Activated T-helper 17 cell treated with anti-CD3 and anti-CD28 coated beads, Interleukin-2, amount 50 U/mL, for 72 hours (primary cell): ENCODE measurements at regions not wholly inside any gene's neighbourhood (a gene's known extent, or its start where the extent isn't known, plus 50 kb on each side); places are given as distances from the start of the nearest gene placed in this dataset.

Experiments used
- ATAC-seq: fragments of 150-1000 bp; cut with Tn5 transposase; replicated peaks from 2 replicates; pipeline ENCODE4 v1.10.0; 2021; ENCODE audit warnings: mild to moderate bottlenecking, moderate library complexity
- H3K27ac Mint-ChIP-seq: one replicate; pipeline ENCODE4 v1.8.0; 2022; ENCODE audit warnings: mixed read lengths
- H3K27me3 Mint-ChIP-seq: one replicate; pipeline ENCODE4 v1.8.0; 2022; ENCODE audit warnings: mixed read lengths
- H3K36me3 Mint-ChIP-seq: one replicate; pipeline ENCODE4 v1.8.0; 2022; ENCODE audit warnings: low read depth, mild to moderate bottlenecking, mixed read lengths
- H3K4me1 Mint-ChIP-seq: one replicate; pipeline ENCODE4 v1.8.0; 2022; ENCODE audit warnings: mixed read lengths
- H3K4me3 Mint-ChIP-seq: one replicate; pipeline ENCODE4 v1.8.0; 2022; ENCODE audit warnings: mild to moderate bottlenecking, mixed read lengths
- H3K9me3 Mint-ChIP-seq: one replicate; pipeline ENCODE4 v1.8.0; 2022; ENCODE audit warnings: mixed read lengths

DNA sequence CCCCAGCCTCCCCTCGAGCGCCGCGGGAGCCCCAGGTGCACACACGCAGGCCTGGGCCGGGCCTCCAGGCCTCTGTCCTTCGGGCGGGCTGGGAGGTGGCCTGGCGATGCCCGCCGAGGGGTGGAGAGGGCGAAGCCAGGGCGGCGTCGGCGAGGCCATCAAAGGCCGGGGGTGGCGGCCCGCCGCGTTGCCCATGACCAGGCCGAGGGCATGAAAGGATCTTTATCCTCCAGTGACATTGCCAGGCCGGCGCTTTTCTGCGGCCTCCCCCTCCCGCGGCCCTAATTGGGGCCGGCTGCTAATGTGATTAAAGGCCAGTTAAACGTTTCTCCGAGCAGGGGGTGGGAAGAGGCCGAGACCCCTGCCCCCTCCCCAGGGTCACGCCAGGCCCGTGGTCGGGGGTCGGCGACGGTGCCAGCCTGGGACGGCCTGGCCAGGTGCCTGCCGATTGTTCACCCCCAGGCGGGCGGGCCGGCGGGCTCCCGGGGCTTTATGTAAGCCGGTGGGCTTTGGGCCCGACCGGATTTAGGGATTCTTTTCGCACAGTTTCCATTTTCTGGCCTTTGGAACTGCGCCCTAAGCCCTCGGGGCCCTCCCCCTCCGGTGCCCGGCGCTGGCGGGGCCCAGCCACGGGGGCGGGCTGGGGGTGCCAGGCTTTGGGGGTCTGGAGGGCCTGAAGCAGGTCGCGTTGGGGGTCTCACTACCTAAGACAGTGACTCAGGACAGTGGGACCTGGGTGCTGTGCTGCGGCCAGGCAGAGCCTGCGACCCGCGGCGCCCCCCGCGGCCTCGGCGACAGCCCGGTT, 103.2 kb upstream of the DIO3 start:
- no peak overlapping the region for H3K27ac Mint-ChIP-seq
- no peak overlapping the region for H3K4me3 Mint-ChIP-seq
- no peaks in the 10 kb centered on the region for H3K36me3 Mint-ChIP-seq
- H3K4me1 Mint-ChIP-seq = no peaks in the 10 kb centered on the region
- H3K9me3 Mint-ChIP-seq = no peaks in the 10 kb centered on the region
- peaks cover 56% of the 10 kb centered on the region for H3K27me3 Mint-ChIP-seq
- ATAC-seq = no peak

DNA sequence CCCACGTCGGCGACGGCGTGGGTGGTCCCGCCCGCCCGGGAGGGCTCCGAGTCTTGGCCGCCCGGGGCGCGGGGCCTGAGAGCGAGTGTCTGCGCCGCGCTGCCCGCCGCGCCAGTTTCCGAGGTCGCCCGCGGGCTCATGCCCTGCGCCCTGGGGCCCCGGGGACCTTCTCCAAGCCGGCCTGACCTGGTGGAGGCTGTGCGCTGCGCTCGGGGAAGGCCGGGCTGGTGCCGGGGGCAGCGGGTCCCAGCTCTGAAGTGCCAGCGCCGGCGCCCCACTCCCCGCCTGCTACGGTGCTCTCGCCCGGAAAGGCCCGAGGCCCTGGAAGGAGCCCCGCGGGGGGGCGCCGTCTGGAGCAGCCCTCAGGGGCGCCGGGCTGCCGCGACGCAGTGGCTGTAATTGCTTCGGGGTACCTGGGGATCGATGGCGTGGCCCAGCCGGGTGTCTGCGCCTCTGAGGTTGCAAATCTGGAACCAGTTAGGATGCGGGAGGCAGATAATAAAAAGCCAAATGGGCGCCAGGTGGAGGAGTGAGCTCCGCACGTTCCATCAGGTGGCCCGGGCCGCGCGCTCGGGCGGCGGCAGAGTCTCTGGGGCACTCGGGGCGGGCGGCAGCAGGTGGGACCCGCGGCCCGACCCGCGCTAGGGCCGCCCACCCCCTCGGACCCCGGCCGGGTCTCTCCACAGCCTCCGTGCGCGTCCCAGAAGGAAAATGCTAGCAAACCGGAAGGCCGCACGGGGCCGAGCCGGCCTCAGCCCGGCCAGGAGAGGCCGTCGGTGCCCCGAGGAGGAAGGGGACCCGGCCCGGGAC, 102.3 kb upstream of the DIO3 start:
- Mint-ChIP-seq H3K36me3 (no peaks in the 10 kb centered on the region), H3K27ac (no peak overlapping the region), H3K9me3 (no peaks in the 10 kb centered on the region), H3K27me3 (peaks cover 48% of the 10 kb centered on the region), H3K4me3 (no peak overlapping the region), H3K4me1 (no peaks in the 10 kb centered on the region)
- no peak for ATAC-seq

DNA sequence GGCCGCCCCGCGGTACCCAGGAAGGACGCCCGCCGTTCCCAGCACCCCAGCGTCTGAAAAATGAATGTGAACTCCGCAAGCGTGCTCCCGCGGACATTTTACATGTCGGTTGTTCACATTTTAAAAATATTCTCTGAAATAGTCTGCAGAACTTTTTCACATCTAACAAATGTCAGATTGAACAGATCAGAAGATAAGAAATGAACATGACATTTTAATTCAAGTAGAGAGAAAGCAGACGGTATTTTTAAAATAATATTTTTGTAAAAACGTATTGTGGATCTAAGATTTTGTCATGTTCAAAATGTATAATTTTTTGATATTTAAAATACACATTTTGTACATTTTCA, 101.8 kb upstream of the DIO3 start:
- peaks cover 42% of the 10 kb centered on the region for H3K27me3 Mint-ChIP-seq
- ATAC-seq = no peak
- H3K9me3 Mint-ChIP-seq = no peaks in the 10 kb centered on the region
- H3K36me3 Mint-ChIP-seq = no peaks in the 10 kb centered on the region
- no peak overlapping the region for H3K4me3 Mint-ChIP-seq
- H3K4me1 Mint-ChIP-seq = no peaks in the 10 kb centered on the region
- no peak overlapping the region for H3K27ac Mint-ChIP-seq

DNA sequence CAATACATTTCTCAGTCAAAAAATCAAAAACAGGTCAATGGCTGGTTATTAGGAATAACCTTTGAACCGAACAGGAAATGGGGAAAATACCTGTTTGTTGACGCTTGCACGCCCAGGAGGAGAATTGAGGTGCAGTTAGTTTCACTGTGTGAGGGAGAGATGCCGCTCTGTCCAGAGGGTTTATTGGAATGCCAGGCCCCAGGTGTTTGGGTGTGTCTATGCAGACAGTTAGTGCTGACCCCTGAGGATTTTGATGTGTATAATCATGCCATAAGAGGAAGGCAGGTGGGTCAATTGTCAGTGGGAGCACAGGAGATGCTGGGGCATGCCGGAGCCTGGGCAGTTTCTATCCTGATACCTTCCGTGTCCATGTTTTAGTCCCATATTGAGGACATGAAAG, 100.8 kb upstream of the DIO3 start:
- Mint-ChIP-seq H3K4me3 (no peak overlapping the region), H3K27ac (no peak overlapping the region), H3K9me3 (no peaks in the 10 kb centered on the region), H3K27me3 (peaks cover 34% of the 10 kb centered on the region), H3K36me3 (no peaks in the 10 kb centered on the region), H3K4me1 (no peaks in the 10 kb centered on the region)
- ATAC-seq = no peak

DNA sequence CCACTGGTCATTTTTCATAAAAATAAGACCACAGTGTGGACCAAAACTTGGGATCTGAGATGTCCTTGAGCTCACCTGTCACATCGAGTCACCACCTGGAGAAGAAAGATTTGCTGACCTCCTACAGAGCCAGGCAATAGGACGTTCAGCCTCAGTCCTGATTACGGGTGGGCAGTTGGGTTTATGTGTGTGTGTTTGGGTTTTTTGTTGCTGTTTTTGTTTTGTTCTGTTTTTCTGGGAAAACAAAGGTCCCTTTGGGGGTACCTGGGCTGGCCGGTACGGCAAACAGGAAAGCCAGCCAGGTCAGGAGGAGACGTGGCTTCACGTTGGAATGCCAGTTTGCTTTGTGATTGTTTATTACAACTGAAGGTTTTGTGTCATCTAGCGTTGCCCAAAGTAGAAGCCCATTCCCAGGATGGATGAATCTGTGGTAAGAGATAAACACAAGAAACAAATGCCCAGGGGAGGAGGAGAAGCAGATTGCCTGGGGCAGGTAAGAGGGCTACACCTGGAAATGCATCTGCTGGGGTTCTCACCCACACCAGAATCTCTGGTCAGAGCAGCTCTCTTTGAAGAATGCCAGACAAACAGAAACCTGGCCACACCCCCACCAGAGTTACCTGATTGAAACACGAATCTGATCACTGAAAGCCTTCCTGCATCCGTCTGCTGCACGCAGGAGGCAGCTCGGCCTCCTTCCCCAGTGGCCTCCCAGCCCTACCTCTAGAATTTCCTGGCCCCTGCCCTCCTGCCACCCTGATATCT, 100.1 kb upstream of the DIO3 start:
- no peak for ATAC-seq
- no peaks in the 10 kb centered on the region for H3K36me3 Mint-ChIP-seq
- H3K4me3 Mint-ChIP-seq = no peak overlapping the region
- H3K9me3 Mint-ChIP-seq = no peaks in the 10 kb centered on the region
- no peaks in the 10 kb centered on the region for H3K4me1 Mint-ChIP-seq
- H3K27me3 Mint-ChIP-seq = peaks cover 28% of the 10 kb centered on the region
- H3K27ac Mint-ChIP-seq = no peak overlapping the region

DNA sequence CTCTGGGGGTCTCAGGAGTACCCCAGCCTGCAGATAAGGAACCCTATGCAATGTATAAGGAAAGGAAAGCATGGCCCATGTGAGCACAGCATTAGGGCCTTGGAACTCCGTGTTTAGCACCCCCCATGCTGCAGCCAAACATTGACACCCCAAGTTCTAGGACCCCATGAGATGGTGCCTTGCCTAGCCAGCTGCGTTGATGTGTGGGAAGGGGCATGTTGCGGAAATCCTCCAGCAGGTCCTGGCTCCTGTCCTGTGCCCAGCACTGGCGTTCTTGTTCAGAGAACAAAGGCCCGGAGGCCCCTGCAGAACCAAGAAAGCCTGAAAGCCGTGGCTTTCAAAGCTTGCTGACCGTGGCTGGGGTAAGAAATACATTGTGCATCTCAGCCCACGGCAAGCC, 99.4 kb upstream of the DIO3 start:
- no peak for ATAC-seq
- no peaks in the 10 kb centered on the region for H3K9me3 Mint-ChIP-seq

DNA sequence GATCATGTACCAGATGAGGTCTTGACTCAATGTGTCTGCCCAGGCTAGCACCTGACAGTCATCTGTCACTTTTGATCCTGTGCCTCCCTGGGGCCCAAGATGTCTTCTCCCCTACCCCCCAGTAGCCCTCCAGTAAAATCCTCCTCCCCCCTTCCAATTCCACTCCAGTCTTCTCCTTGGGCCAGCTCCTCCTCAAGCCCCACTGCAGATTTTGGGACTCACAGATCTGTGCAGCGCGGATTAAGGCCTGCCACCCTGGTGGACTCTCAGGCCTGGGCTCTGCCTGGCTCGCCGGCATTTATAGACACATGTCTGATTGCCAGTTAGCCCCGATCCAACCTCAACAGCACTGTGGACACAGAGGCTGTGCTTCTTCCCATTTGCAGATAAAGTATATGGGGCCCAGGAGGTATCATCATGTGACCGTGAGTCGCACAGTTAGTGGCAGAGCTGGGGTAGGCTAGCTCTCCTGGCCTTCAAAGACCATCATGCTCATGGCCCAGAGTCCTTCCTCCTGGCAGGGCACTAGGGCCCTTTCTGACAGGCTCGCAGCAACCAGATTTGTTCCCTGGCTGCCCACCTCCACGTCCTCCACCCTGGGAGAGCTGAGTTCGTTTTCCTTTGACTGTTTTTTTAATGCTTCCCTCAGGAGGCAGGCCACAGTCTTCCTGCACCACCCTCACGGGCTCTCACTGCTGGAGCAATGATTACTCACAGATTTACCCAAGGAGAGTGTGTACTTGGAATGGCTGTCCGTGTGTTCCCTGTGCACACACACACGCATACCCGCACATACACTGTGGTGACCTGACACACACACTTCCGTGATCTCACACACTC, 98.3 kb upstream of the DIO3 start:
- H3K4me1 Mint-ChIP-seq = no peaks in the 10 kb centered on the region
- no peaks in the 10 kb centered on the region for H3K36me3 Mint-ChIP-seq
- H3K9me3 Mint-ChIP-seq = no peaks in the 10 kb centered on the region
- no peak for ATAC-seq
- peaks cover 21% of the 10 kb centered on the region for H3K27me3 Mint-ChIP-seq
- H3K4me3 Mint-ChIP-seq = no peak overlapping the region
- no peak overlapping the region for H3K27ac Mint-ChIP-seq

More for the DNA sequence above, 99.4 kb upstream of the DIO3 start:
- H3K4me3 Mint-ChIP-seq = no peak overlapping the region
- no peaks in the 10 kb centered on the region for H3K36me3 Mint-ChIP-seq
- H3K4me1 Mint-ChIP-seq = no peaks in the 10 kb centered on the region
- no peak overlapping the region for H3K27ac Mint-ChIP-seq
- peaks cover 24% of the 10 kb centered on the region for H3K27me3 Mint-ChIP-seq

DNA sequence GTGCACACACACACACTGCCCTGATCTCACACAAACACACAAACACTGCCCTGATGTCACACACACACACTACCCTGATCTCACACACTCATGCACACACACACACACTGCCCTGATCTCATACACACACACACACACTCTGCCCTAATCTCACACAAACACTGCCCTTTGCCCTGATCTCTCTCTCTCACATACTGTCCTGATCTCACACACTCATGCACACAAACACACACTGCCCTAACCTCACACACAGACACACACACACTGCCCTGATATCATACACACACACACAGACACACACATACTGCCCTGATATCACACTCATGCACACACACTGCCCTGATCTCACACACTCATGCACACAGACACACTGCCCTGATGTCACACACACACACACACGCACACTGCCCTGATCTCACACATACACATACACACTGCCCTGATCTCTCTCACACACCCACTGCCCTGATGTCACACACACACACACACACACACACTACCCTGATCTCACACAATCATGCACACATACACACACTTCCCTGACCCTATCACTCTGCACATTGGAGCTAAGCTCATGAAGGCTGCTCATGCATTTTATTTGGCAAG, 97.6 kb upstream of the DIO3 start:
- no peak for ATAC-seq
- no peaks in the 10 kb centered on the region for H3K36me3 Mint-ChIP-seq
- H3K27me3 Mint-ChIP-seq = peaks cover 21% of the 10 kb centered on the region
- no peaks in the 10 kb centered on the region for H3K4me1 Mint-ChIP-seq
- H3K4me3 Mint-ChIP-seq = no peak overlapping the region
- H3K27ac Mint-ChIP-seq = no peak overlapping the region
- H3K9me3 Mint-ChIP-seq = no peaks in the 10 kb centered on the region

DNA sequence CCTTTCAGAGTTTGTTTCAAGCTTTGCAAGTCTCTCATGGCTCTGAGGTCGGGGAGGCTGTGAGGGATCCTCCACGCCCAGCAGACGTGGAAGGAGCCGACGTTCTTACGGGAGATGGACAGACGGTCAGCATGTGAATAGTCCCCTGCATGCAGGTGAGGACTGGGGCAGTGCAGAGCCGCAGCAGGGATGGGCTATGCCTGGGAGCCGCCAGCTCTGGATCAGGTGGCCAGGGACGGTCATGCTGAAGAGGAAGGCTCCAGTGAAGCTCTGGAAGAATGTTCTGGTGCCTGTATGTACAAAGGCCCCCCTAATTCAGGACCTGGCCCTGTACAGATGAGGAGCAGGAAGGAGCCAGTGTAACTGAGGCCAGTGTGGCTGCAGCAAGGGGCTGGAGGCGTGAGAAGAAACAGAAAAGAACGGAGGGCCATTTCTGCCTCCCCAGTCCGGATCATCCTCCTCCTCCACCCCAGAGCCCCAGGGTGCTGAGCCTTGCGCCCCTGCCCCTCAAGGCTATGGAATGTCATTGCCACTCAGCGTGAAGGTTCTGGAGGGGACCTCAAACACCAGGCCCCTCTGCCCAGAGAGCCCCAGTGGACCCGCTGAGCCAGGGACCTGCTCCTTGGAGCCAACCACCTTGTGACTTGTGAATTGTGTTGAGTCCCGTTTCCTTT, 96.8 kb upstream of the DIO3 start:
- no peaks in the 10 kb centered on the region for H3K36me3 Mint-ChIP-seq
- H3K27ac Mint-ChIP-seq = no peak overlapping the region
- H3K4me1 Mint-ChIP-seq = no peaks in the 10 kb centered on the region
- no peak for ATAC-seq
- H3K4me3 Mint-ChIP-seq = no peak overlapping the region
- no peaks in the 10 kb centered on the region for H3K9me3 Mint-ChIP-seq
- H3K27me3 Mint-ChIP-seq = peaks cover 21% of the 10 kb centered on the region

DNA sequence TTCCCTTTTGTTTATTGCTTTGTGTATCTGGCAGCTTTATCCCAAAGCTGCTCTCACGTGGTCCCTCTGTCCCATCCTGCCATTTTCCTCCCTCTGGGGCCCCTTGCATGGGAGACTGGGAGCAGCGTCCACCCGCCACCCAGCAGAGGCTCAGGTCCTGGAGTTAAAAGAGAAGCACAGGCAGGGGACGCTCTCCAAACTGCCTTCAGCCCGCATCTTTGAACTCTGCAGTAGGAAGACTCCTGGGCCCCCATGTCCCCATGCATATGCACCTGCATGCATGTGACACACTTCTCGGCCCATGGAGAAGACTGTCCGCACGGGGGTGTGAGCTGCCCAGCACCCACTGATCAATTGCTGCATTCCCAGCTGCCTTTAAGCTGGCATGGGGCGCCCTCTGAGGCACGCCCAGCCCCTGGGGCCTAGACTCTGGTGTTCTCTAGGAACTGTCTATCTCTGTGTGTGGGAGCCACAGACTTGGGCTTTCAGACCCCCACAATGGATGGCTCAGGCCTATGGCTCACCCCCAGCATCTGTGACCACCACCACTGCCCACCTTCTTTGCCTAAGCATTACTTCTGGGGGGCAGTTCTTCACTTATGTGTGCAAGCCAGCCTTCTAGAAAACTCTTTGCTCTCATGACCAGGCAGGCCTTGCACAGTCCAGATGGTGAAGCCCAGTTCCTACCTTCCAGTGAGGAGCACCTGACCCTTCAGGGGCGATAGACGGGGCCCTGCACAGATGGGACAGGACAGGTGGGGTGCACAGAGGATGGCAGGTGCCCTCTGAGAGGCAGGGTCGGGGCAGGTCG, 96.1 kb upstream of the DIO3 start:
- no peak overlapping the region for H3K27ac Mint-ChIP-seq
- H3K4me3 Mint-ChIP-seq = no peak overlapping the region
- peaks cover 19% of the 10 kb centered on the region for H3K27me3 Mint-ChIP-seq
- no peaks in the 10 kb centered on the region for H3K4me1 Mint-ChIP-seq
- no peak for ATAC-seq
- no peaks in the 10 kb centered on the region for H3K9me3 Mint-ChIP-seq
- H3K36me3 Mint-ChIP-seq = no peaks in the 10 kb centered on the region

DNA sequence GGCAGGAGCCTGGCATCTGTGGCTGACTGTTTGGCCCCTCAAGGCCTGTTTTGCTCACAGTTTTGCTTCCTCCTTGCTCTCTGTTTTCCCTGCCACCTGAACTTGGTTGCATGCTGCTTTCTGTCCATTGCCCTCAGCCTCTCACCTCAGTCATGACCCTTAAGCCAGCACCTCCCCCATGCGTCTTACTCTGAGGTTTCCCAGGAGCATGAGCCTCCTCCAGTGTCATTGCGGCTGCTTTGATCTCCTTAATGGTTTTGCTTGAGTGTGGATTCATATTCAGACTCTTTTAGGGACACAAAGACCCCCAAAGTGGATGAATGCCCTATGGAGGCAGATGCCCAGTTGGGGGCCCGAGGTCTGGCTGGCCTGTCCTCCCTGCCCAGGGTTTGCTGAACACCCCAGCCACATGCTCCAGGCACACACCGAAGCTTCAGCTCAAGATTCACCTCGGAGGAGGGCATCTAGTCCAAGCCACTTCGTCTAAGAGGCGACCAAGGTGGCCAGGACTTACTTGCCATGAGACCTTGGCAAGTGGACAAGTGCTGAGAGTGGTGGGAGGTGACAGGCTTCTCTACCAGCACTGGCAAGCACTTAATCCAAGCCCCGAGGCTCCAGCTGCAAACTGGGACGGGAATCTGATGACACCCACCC, 95.4 kb upstream of the DIO3 start:
- Mint-ChIP-seq H3K27ac (no peak overlapping the region), H3K4me1 (no peaks in the 10 kb centered on the region), H3K9me3 (no peaks in the 10 kb centered on the region), H3K27me3 (peaks cover 12% of the 10 kb centered on the region), H3K36me3 (no peaks in the 10 kb centered on the region), H3K4me3 (no peak overlapping the region)
- ATAC-seq = no peak

DNA sequence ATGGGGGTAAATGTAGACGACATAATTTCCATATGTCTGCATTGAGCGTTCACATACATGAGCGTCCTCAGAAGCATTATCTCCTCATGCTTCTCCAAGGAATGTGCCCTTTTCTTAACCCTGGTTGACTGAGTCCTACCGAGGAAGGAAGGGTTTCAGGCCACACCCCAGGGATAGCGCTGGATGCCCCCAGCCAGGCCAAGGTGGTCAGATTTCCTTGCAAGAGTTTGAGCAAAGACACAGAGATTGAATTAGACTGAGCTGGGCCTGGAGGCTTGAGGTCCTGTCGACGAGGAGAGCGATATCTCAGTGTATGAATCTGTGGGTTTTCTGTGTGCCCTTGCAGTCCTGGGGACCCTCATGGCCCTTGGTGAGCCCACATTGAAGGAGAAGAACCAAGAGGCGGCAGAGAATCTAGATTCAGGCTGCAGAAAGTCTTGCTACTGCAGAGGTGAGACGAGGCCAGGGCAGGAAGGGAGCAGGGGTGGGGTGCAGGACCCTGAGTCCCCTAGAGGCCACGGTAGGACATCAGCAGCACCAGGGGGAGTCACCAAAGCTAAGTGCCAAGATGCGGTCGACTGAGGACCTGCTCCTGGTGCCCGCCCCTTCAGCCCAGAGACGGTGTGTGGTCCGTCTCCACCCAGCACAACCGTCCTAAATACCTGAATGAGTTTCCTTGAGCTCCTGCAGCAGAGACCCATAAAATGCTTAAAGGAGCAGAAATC, 94.7 kb upstream of the DIO3 start:
- no peak overlapping the region for H3K27ac Mint-ChIP-seq
- no peaks in the 10 kb centered on the region for H3K9me3 Mint-ChIP-seq
- peaks cover 5% of the 10 kb centered on the region for H3K27me3 Mint-ChIP-seq
- no peak overlapping the region for H3K4me3 Mint-ChIP-seq
- H3K36me3 Mint-ChIP-seq = no peaks in the 10 kb centered on the region
- ATAC-seq = no peak
- H3K4me1 Mint-ChIP-seq = no peaks in the 10 kb centered on the region
